Omental fat pad (tissue), 3 donors: ENCODE measurements at regions not wholly inside any gene's neighbourhood (a gene's known extent, or its start where the extent isn't known, plus 50 kb on each side); places are given as distances from the start of the nearest gene placed in this dataset.
"Not testable (repeated sequence)": the region's sequence is repeated elsewhere in the genome, so short reads cannot be mapped to it uniquely, and the experiment has no call there.

Experiments used
- ATAC-seq: fragments of 150-250 bp; one replicate; pipeline ENCODE4 v1.9.1; 2016; ENCODE audit warnings: mild to moderate bottlenecking, moderate library complexity; ENCODE audit not compliant: low FRiP score
- DNase-seq: peaks from one replicate; pipeline ENCODE4 v3.0.0-alpha.2; 2019; ENCODE audit warnings: low spot score
- CTCF ChIP-seq, 3 donors: fragments of 450-650 bp; IDR thresholded peaks; one replicate each; pipeline ENCODE4 v1.5.1; 2016 to 2017; ENCODE audit warnings: antibody characterized with exemption in 3 of 3, mild to moderate bottlenecking in 3 of 3, moderate library complexity in 2 of 3

- TF ChIP-seq CTCF (IDR thresholded peaks at IDR 0.05): no peak
- ATAC-seq (no peak), DNase-seq (no peak)
These were observed 193.6 kb downstream of the FAM43A start for GRCh38 chr3:194879126-194879877.

GRCh38 chr3:194879991-194880939 is 194.6 kb downstream of the FAM43A start:
- DNase-seq (no peak), ATAC-seq (peak; percentile 52)
- no peak for TF ChIP-seq CTCF (IDR thresholded peaks at IDR 0.05)

GRCh38 chr3:194880940-194881925 is 195.6 kb downstream of the FAM43A start:
- no peak for TF ChIP-seq CTCF (IDR thresholded peaks at IDR 0.05)
- ATAC-seq (no peak), DNase-seq (no peak)

GRCh38 chr3:194884649-194885315 is 199.1 kb downstream of the FAM43A start:
- no peak for TF ChIP-seq CTCF (IDR thresholded peaks at IDR 0.05)
- DNase-seq (no peak), ATAC-seq (no peak)

GRCh38 chr3:194885766-194886165 is 200.1 kb downstream of the FAM43A start:
- DNase-seq (no peak), ATAC-seq (no peak)
- TF ChIP-seq CTCF (IDR thresholded peaks at IDR 0.05): no peak

- DNase-seq (no peak), ATAC-seq (no peak)
- no peak for TF ChIP-seq CTCF (IDR thresholded peaks at IDR 0.05)
These were observed 201.2 kb downstream of the FAM43A start for GRCh38 chr3:194886836-194887235.

GRCh38 chr3:194888062-194888461 is 202.4 kb downstream of the FAM43A start:
- DNase-seq, ATAC-seq: not testable (repeated sequence)
